ENCODE measurements at regions not wholly inside any gene's neighbourhood (a gene's known extent, or its start where the extent isn't known, plus 50 kb on each side); places are given as distances from the start of the nearest gene placed in this dataset.
"Not testable (repeated sequence)": the region's sequence is repeated elsewhere in the genome, so short reads cannot be mapped to it uniquely, and the experiment has no call there.

- DNase-seq, result no peak
These were observed 51.5 kb upstream of the PHF21B start for GRCh38 chr22:45061332-45061731.

- no peak for DNase-seq
These were observed 54.8 kb upstream of the PHF21B start for GRCh38 chr22:45064313-45065278.

GRCh38 chr22:45065726-45066125 is 55.9 kb upstream of the PHF21B start:
- no peak for DNase-seq

GRCh38 chr22:45067731-45068130 is 57.9 kb upstream of the PHF21B start:
- no peak for DNase-seq

- no peak for DNase-seq
These were observed 60.1 kb upstream of the PHF21B start for GRCh38 chr22:45069925-45070324.

- DNase-seq, result no peak
These were observed 61.8 kb upstream of the PHF21B start for GRCh38 chr22:45071618-45072017.

- DNase-seq, result no peak
These were observed 62.6 kb upstream of the PHF21B start for GRCh38 chr22:45072322-45072903.

GRCh38 chr22:45073064-45073463 is 63.3 kb upstream of the PHF21B start:
- no peak for DNase-seq

GRCh38 chr22:45077286-45077685 is 67.5 kb upstream of the PHF21B start:
- DNase-seq, result no peak

GRCh38 chr22:45077826-45078334 is 68.1 kb upstream of the PHF21B start:
- no peak for DNase-seq

- no peak for DNase-seq
These were observed 73.0 kb upstream of the PHF21B start for GRCh38 chr22:45082795-45083194.

GRCh38 chr22:45083659-45084305 is 74.0 kb upstream of the PHF21B start:
- no peak for DNase-seq

GRCh38 chr22:45084400-45084920 is 74.7 kb upstream of the PHF21B start:
- DNase-seq, result no peak

- DNase-seq, result no peak
These were observed 75.9 kb upstream of the NUP50 start for GRCh38 chr22:45087802-45088201.

GRCh38 chr22:45088576-45088975 is 75.1 kb upstream of the NUP50 start:
- DNase-seq, result no peak

GRCh38 chr22:45090497-45090910 is 73.2 kb upstream of the NUP50 start:
- peak; percentile 17 to 23 for DNase-seq

- DNase-seq, result no peak
These were observed 72.4 kb upstream of the NUP50 start for GRCh38 chr22:45091254-45091854.

GRCh38 chr22:45091875-45092274 is 71.8 kb upstream of the NUP50 start:
- not testable (repeated sequence) for DNase-seq

- no peak for DNase-seq
These were observed 71.1 kb upstream of the NUP50 start for GRCh38 chr22:45092644-45093043.

GRCh38 chr22:45093609-45094008 is 70.1 kb upstream of the NUP50 start:
- DNase-seq, result no peak

GRCh38 chr22:45094081-45094720 is 69.5 kb upstream of the NUP50 start:
- DNase-seq, result no peak
